HCT116 (cell line): ENCODE measurements at regions not wholly inside any gene's neighbourhood (a gene's known extent, or its start where the extent isn't known, plus 50 kb on each side); places are given as distances from the start of the nearest gene placed in this dataset.

ENCODE experiments used
- CBX3 ChIP-seq: IDR thresholded peaks from 2 replicates; pipeline ENCODE4 v1.6.1; 2012; ENCODE audit warnings: low read depth
- CEBPB ChIP-seq: IDR thresholded peaks from 2 replicates; pipeline ENCODE4 v1.6.1; 2012; ENCODE audit warnings: low read depth
- ELF1 ChIP-seq: IDR thresholded peaks from 2 replicates; pipeline ENCODE4 v1.6.1; 2012; ENCODE audit warnings: low read depth, borderline replicate concordance
- POLR2A ChIP-seq: IDR thresholded peaks from 2 replicates; pipeline ENCODE4 v1.7.0; 2011; ENCODE audit warnings: borderline replicate concordance; ENCODE audit not compliant: insufficient read depth, insufficient read length; ENCODE audit errors: extremely low read depth
- RAD21 ChIP-seq: IDR thresholded peaks from 2 replicates; pipeline ENCODE4 v1.6.1; 2012; ENCODE audit warnings: low read depth, mild to moderate bottlenecking
- REST ChIP-seq: IDR thresholded peaks from 2 replicates; pipeline ENCODE4 v1.6.1; 2012; ENCODE audit warnings: low read depth
- SRF ChIP-seq: IDR thresholded peaks from 2 replicates; pipeline ENCODE4 v1.6.1; 2012; ENCODE audit warnings: low read depth
- YY1 ChIP-seq: IDR thresholded peaks from 2 replicates; pipeline ENCODE4 v1.6.1; 2011; ENCODE audit warnings: low read length, low read depth, moderate library complexity, mild to moderate bottlenecking; ENCODE audit not compliant: insufficient replicate concordance; ENCODE audit errors: extremely low read depth
- ZBTB33 ChIP-seq: IDR thresholded peaks from 2 replicates; pipeline ENCODE4 v1.6.1; 2011; ENCODE audit warnings: mild to moderate bottlenecking, low read length, moderate library complexity; ENCODE audit not compliant: insufficient replicate concordance; ENCODE audit errors: extremely low read depth
- ZFX ChIP-seq: fragments of 450-650 bp; IDR thresholded peaks from 2 replicates; pipeline ENCODE4 v1.6.1; 2017

GRCh38 chr17:13405080-13405479, 196.6 kb downstream of the HS3ST3A1 start (continued):
- TF ChIP-seq REST, result no peak
- no peak for TF ChIP-seq CEBPB
- TF ChIP-seq ZBTB33, result no peak
- TF ChIP-seq POLR2A, result no peak
- TF ChIP-seq SRF, result no peak
- TF ChIP-seq ZFX, result no peak
- TF ChIP-seq YY1, result no peak
- no peak for TF ChIP-seq RAD21
- no peak for TF ChIP-seq CBX3
- no peak for TF ChIP-seq ELF1
